ENCODE measurements at regions not wholly inside any gene's neighbourhood (a gene's known extent, or its start where the extent isn't known, plus 50 kb on each side); places are given as distances from the start of the nearest gene placed in this dataset.

- no peak for TF ChIP-seq CTCF (IDR thresholded peaks at IDR 0.05)
- TF ChIP-seq EZH2 (IDR thresholded peaks at IDR 0.05), result no peak
These were observed 51.4 kb upstream of the WSCD1 start for GRCh38 chr17:6018788-6019187.
